GM12878 (cell line): ENCODE measurements at regions not wholly inside any gene's neighbourhood (a gene's known extent, or its start where the extent isn't known, plus 50 kb on each side); places are given as distances from the start of the nearest gene placed in this dataset.

Experiments
- ATAC-seq: fragments of 200-7000 bp; cut with Tn5 transposase; 3 replicates; pipeline ENCODE4 v1.9.1; 2020; ENCODE audit warnings: mild to moderate bottlenecking, moderate library complexity
- BruUV-seq: library from RNA; stranded (reverse); fragments of 400-500 nt; replicated peaks from 2 replicates; lab custom pipeline; 2021; lab: Mats Ljungman, UMichigan
- CTCF ChIA-PET: fragments of 300-600 bp; sonication (Branson Sonifier 250); formaldehyde crosslinking; extraction: SDS; loops from one replicate; lab custom pipeline; 2021; ENCODE audit warnings: inconsistent platforms; lab: Yijun Ruan, JAX
- POLR2A ChIA-PET: fragments of 350-600 bp; formaldehyde crosslinking; extraction: SDS; loops from one replicate; lab custom pipeline; 2021; ENCODE audit warnings: inconsistent platforms; lab: Charles Lee
- RAD21 ChIA-PET: fragments of 300-600 bp; sonication (Branson Sonifier 250); formaldehyde crosslinking; loops from one replicate; lab custom pipeline; 2023; ENCODE audit warnings: antibody characterized with exemption; ENCODE audit not compliant: unreplicated experiment; lab: Charles Lee
- SMC1A ChIA-PET: fragments of 300-600 bp; sonication (Branson Sonifier 250); formaldehyde crosslinking; loops from one replicate; lab custom pipeline; 2023; ENCODE audit not compliant: unreplicated experiment, uncharacterized antibody; lab: Charles Lee
- DNase-seq: peaks from one replicate; pipeline ENCODE4 v3.0.0-alpha.2; 2011; ENCODE audit warnings: low read depth, low spot score
- FAIRE-seq: peaks from 3 replicates; lab custom pipeline; 2011; peaks lifted over from hg19 to GRCh38; lab: Jason Lieb, UNC
- H2AFZ ChIP-seq: 2 replicates; pipeline ENCODE4 v1.6.0; 2011; ENCODE audit warnings: low read depth, low read length, control low read depth; ENCODE audit not compliant: control insufficient read depth
- H3K27ac ChIP-seq: 2 replicates; pipeline ENCODE4 v1.5.1; 2011; ENCODE audit warnings: control low read depth; ENCODE audit not compliant: control insufficient read depth, insufficient read depth
- H3K27me3 ChIP-seq, 2 experiments: replicated peaks in 1 of 2; 2 replicates each; pipeline versions ENCODE4 v1.6.0 to v1.6.1; 2011; ENCODE audit warnings: low read length in 1 of 2; ENCODE audit not compliant: control insufficient read depth in 2 of 2, insufficient read depth in 2 of 2
- H3K36me3 ChIP-seq, 2 experiments: 2 replicates each; pipeline ENCODE4 v1.5.1; 2011; ENCODE audit warnings: low read length in 1 of 2; ENCODE audit not compliant: control insufficient read depth in 2 of 2, insufficient read depth in 2 of 2
- H3K4me1 ChIP-seq: 2 replicates; pipeline ENCODE4 v1.6.1; 2011; ENCODE audit warnings: mild to moderate bottlenecking, low read length, moderate library complexity, mixed read lengths; ENCODE audit not compliant: control insufficient read depth, insufficient read depth
- H3K4me2 ChIP-seq: 2 replicates; pipeline ENCODE4 v1.6.0; 2011; ENCODE audit warnings: control low read depth; ENCODE audit not compliant: control insufficient read depth, insufficient read depth
- H3K4me3 ChIP-seq: fragments of 200-600 bp; sonication (generic); 2 replicates; pipeline ENCODE4 v1.5.1; 2016
- H3K79me2 ChIP-seq: 2 replicates; pipeline ENCODE4 v1.6.0; 2011; ENCODE audit warnings: low read length; ENCODE audit not compliant: control insufficient read depth, insufficient read depth
- H3K9ac ChIP-seq: 2 replicates; pipeline ENCODE4 v1.8.0; 2011; ENCODE audit warnings: low read length, control low read depth, mixed read lengths; ENCODE audit not compliant: control insufficient read depth, insufficient read depth
- H3K9me3 ChIP-seq: replicated peaks from 3 replicates; pipeline ENCODE4 v1.5.1; 2011; ENCODE audit warnings: mild to moderate bottlenecking, low read length; ENCODE audit not compliant: control insufficient read depth, insufficient read depth
- H4K20me1 ChIP-seq: 2 replicates; pipeline ENCODE4 v1.6.0; 2011; ENCODE audit not compliant: control insufficient read depth, insufficient read depth
- BCL3 ChIP-seq: IDR thresholded peaks from 2 replicates; pipeline ENCODE4 v1.6.1; 2011; ENCODE audit warnings: borderline replicate concordance, low read depth, mild to moderate bottlenecking, moderate library complexity, low read length; ENCODE audit not compliant: insufficient read depth, poor library complexity, severe bottlenecking
- DPF2 ChIP-seq: fragments of 450-650 bp; IDR thresholded peaks from 2 replicates; pipeline ENCODE4 v1.6.1; 2017; ENCODE audit warnings: mild to moderate bottlenecking
- NFXL1 ChIP-seq: fragments of 450-650 bp; IDR thresholded peaks from 2 replicates; pipeline ENCODE4 v1.6.1; 2017; ENCODE audit warnings: antibody characterized with exemption, mild to moderate bottlenecking, borderline replicate concordance
- SREBF1 ChIP-seq: IDR thresholded peaks from 2 replicates; pipeline ENCODE4 v1.6.1; 2012; ENCODE audit warnings: mild to moderate bottlenecking, low read length
- STAT3 ChIP-seq: IDR thresholded peaks from 2 replicates; pipeline ENCODE4 v1.6.1; 2011; ENCODE audit warnings: low read depth, low read length, improper control_type of control experiment
- ZNF24 ChIP-seq: fragments of 450-650 bp; IDR thresholded peaks from 2 replicates; pipeline ENCODE4 v1.6.1; 2017; ENCODE audit warnings: antibody characterized with exemption, mild to moderate bottlenecking
- WGBS: methylation state at CpG from one replicate; pipeline ENCODE4 v1.1.6; 2016; ENCODE audit warnings: low lambda C conversion rate; ENCODE audit not compliant: insufficient replicate concordance, insufficient coverage; ENCODE audit errors: missing lambda C conversion rate; 5-methylcytosine and 5-hydroxymethylcytosine counted together
- in situ Hi-C: fragments of 300-500 bp; cut with MboI; formaldehyde crosslinking; loops from 9 replicates; pipeline ENCODE4 v1.14.3; 2018; ENCODE audit warnings: mixed read lengths
- intact Hi-C: fragments of 100-400 bp; cut with micrococcal nuclease; formaldehyde crosslinking; loops from one replicate; pipeline ENCODE4 v1.14.2; 2022; ENCODE audit not compliant: unreplicated experiment
- TF ChIP-seq, protein P1 (sequence below): fragments of 450-650 bp; IDR thresholded peaks from 2 replicates; pipeline ENCODE4 v1.6.1; 2017; ENCODE audit warnings: borderline replicate concordance

GRCh38 chr18:2108591-2108990 lies 462.7 kb downstream of the METTL4 start:
- no peaks in the 10 kb centered on the region for H3K79me2 ChIP-seq
- H3K9ac ChIP-seq, result no peak overlapping the region
- ChIA-PET RAD21 (no interaction called here), SMC1A (no interaction called here), POLR2A (no interaction called here), CTCF (interaction anchor here (1.0 to 5.7 kb wide), 3 partner anchors 247 to 439 kb away, joined by 3 to 124 read pairs (median 6); no protein-coding TSS in a partner anchor)
- no peaks in the 10 kb centered on the region for H3K4me1 ChIP-seq
- no peaks in the 10 kb centered on the region for H3K36me3 ChIP-seq
- no peaks in the 10 kb centered on the region for H4K20me1 ChIP-seq
- no peaks in the 10 kb centered on the region for H3K9me3 ChIP-seq
- 41% methylated on average over 6 of the region's 6 CpGs for WGBS
- ATAC-seq, result no peak
- no peak overlapping the region for H3K4me2 ChIP-seq
- no TSS peak for BruUV-seq
- FAIRE-seq, result no peak
- H3K4me3 ChIP-seq, result no peak overlapping the region
- no peak overlapping the region for H2AFZ ChIP-seq
- TF ChIP-seq SREBF1 (no peak), ZNF24 (no peak), BCL3 (no peak), DPF2 (no peak), STAT3 (no peak), NFXL1 (no peak)
- TF ChIP-seq, protein P1, sequence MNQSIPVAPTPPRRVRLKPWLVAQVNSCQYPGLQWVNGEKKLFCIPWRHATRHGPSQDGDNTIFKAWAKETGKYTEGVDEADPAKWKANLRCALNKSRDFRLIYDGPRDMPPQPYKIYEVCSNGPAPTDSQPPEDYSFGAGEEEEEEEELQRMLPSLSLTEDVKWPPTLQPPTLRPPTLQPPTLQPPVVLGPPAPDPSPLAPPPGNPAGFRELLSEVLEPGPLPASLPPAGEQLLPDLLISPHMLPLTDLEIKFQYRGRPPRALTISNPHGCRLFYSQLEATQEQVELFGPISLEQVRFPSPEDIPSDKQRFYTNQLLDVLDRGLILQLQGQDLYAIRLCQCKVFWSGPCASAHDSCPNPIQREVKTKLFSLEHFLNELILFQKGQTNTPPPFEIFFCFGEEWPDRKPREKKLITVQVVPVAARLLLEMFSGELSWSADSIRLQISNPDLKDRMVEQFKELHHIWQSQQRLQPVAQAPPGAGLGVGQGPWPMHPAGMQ, result no peak
- in situ Hi-C loops, result loop anchor here (5.0 kb wide), 1 partner anchor 439 kb away; no protein-coding TSS in a partner anchor
- intact Hi-C loops, result loop anchor here (5.0 to 10.0 kb wide), 2 partner anchors 114 to 226 kb away; no protein-coding TSS in a partner anchor
- no peak for DNase-seq
- H3K27ac ChIP-seq, result no peak overlapping the region
- H3K27me3 ChIP-seq, result no peaks in the 10 kb centered on the region
